Transverse colon (tissue), 4 donors: ENCODE measurements at regions not wholly inside any gene's neighbourhood (a gene's known extent, or its start where the extent isn't known, plus 50 kb on each side); places are given as distances from the start of the nearest gene placed in this dataset.

Experiments
- DNase-seq: peaks from one replicate; pipeline ENCODE4 v3.0.0-alpha.2; 2019
- H3K27ac ChIP-seq, 4 donors: fragments of 200-600 bp; sonication (generic); 2 replicates each; pipeline ENCODE4 v1.5.1; 2016 to 2018; ENCODE audit warnings: inconsistent platforms in 4 of 4
- H3K27me3 ChIP-seq: fragments of 200-600 bp; sonication (generic); 2 replicates; pipeline ENCODE4 v1.5.1; 2017; ENCODE audit warnings: inconsistent platforms
- H3K36me3 ChIP-seq, 4 donors: fragments of 200-600 bp; sonication (generic); 2 replicates each; pipeline ENCODE4 v1.5.1; 2017 to 2019; ENCODE audit warnings: inconsistent platforms in 4 of 4
- H3K4me1 ChIP-seq, 4 donors: fragments of 200-600 bp; sonication (generic); 2 replicates each; pipeline ENCODE4 v1.5.1; 2017 to 2020; ENCODE audit warnings: inconsistent platforms in 4 of 4
- H3K4me3 ChIP-seq, 4 donors: fragments of 200-600 bp; sonication (generic); 1 replicate in 1 of 4; 2 replicates in 3 of 4; pipeline versions ENCODE4 v1.5.1 to v1.6.1; 2017 to 2019; ENCODE audit warnings: inconsistent platforms in 4 of 4
- H3K9me3 ChIP-seq, 2 donors: fragments of 200-600 bp; sonication (generic); 2 replicates each; pipeline ENCODE4 v1.5.1; 2017 to 2019; ENCODE audit warnings: inconsistent platforms in 2 of 2
- CTCF ChIP-seq, 5 experiments: fragments of 200-600 bp in 3 of 5; fragments of 450-650 bp in 2 of 5; sonication (generic) in 3 of 5; IDR thresholded peaks; 1 replicate in 2 of 5; 2 replicates in 3 of 5; pipeline ENCODE4 v1.5.1; 2016 to 2017; ENCODE audit warnings: antibody characterized with exemption in 5 of 5, inconsistent platforms in 3 of 5, mild to moderate bottlenecking in 2 of 5, moderate library complexity in 1 of 5
- EP300 ChIP-seq: sonication (generic); formaldehyde crosslinking; IDR thresholded peaks from one replicate; pipeline ENCODE4 v1.6.1; 2017; ENCODE audit warnings: antibody characterized with exemption, low read depth
- POLR2A ChIP-seq: fragments of 450-650 bp; IDR thresholded peaks from one replicate; pipeline ENCODE4 v1.6.1; 2016; ENCODE audit warnings: antibody characterized with exemption, mild to moderate bottlenecking, moderate library complexity
- POLR2AphosphoS5 ChIP-seq, 3 donors: sonication (generic); formaldehyde crosslinking; IDR thresholded peaks; one replicate each; pipeline ENCODE4 v1.6.1; 2016; ENCODE audit warnings: antibody characterized with exemption in 3 of 3
- WGBS, 2 donors: methylation state at CpG; one replicate each; pipeline ENCODE4 v1.1.5; 2018; ENCODE audit warnings: low coverage in 1 of 2; 5-methylcytosine and 5-hydroxymethylcytosine counted together
- in situ Hi-C, 4 donors: fragments of 200-750 bp; cut with MboI; loops; one replicate each; pipeline versions ENCODE4 v1.15.0 to v1.15.1; 2017; ENCODE audit warnings: low sequenced_read_pairs in 3 of 4, low pct_ligation_motif_present in 1 of 4, low pct_unique_long_range_greater_than_20kb in 1 of 4
- intact Hi-C: fragments of 100-400 bp; cut with DNase I; formaldehyde crosslinking; loops from one replicate; pipeline ENCODE4 v1.15.1; 2023; ENCODE audit warnings: low total_unique reads

GRCh38 chr6:12586721-12587480 is 129.7 kb upstream of the PHACTR1 start:
- no peak for TF ChIP-seq POLR2A
- TF ChIP-seq EP300: no peak
- no peak for TF ChIP-seq CTCF (IDR thresholded peaks at IDR 0.05)
- no peak for TF ChIP-seq POLR2AphosphoS5 (IDR thresholded peaks at IDR 0.05)
- WGBS, 2 donors: 72 to 78% methylated on average over 6 to 9 of the region's 9 CpGs
- in situ Hi-C loops: loop anchor here in 1 of 4 donors (25.0 kb wide), 1 partner anchor 275 kb away; no protein-coding TSS in a partner anchor
- Histone ChIP-seq H3K27ac (no peak overlapping the region), H3K4me3 (no peak overlapping the region), H3K27me3 (no peaks in the 10 kb centered on the region), H3K4me1 (no peaks in the 10 kb centered on the region), H3K36me3 (no peaks in the 10 kb centered on the region), H3K9me3 (no peaks in the 10 kb centered on the region)
- DNase-seq: no peak
- intact Hi-C loops: no loop called here

GRCh38 chr6:12590901-12591300 is 125.7 kb upstream of the PHACTR1 start:
- Histone ChIP-seq H3K4me3 (no peak overlapping the region), H3K36me3 (no peaks in the 10 kb centered on the region), H3K9me3 (no peaks in the 10 kb centered on the region), H3K27me3 (no peaks in the 10 kb centered on the region), H3K27ac (no peak overlapping the region), H3K4me1 (no peaks in the 10 kb centered on the region)
- DNase-seq: no peak
- no peak for TF ChIP-seq POLR2A
- intact Hi-C loops (no loop called here), in situ Hi-C loops (loop anchor here in 1 of 4 donors (25.0 kb wide), 1 partner anchor 279 kb away; no protein-coding TSS in a partner anchor)
- WGBS, 2 donors: 92% methylated on average over 2 of the region's 2 CpGs

- H3K4me3 ChIP-seq: no peak overlapping the region
- in situ Hi-C loops (loop anchor here in 1 of 4 donors (25.0 kb wide), 1 partner anchor 280 kb away; no protein-coding TSS in a partner anchor), intact Hi-C loops (no loop called here)
- DNase-seq: no peak
- no peaks in the 10 kb centered on the region for H3K36me3 ChIP-seq
- no peak for TF ChIP-seq EP300
- TF ChIP-seq POLR2A: no peak
- no peak for TF ChIP-seq CTCF (IDR thresholded peaks at IDR 0.05)
- TF ChIP-seq POLR2AphosphoS5 (IDR thresholded peaks at IDR 0.05): no peak
- no peaks in the 10 kb centered on the region for H3K9me3 ChIP-seq
- no peak overlapping the region for H3K27ac ChIP-seq
- H3K4me1 ChIP-seq: no peaks in the 10 kb centered on the region
- 85 to 100% methylated on average over 2 to 4 of the region's 4 CpGs for WGBS, 2 donors
- no peaks in the 10 kb centered on the region for H3K27me3 ChIP-seq
These were observed 123.9 kb upstream of the PHACTR1 start for GRCh38 chr6:12592634-12593033.

- H3K27ac ChIP-seq: no peak overlapping the region
- WGBS, 2 donors: 85% methylated on average over 12 of the region's 12 CpGs; no CpG with 5 or more reads in 1 of the 2 donors
- in situ Hi-C loops: loop anchor here in 1 of 4 donors (25.0 kb wide), 1 partner anchor 282 kb away; no protein-coding TSS in a partner anchor
These were observed 122.6 kb upstream of the PHACTR1 start for GRCh38 chr6:12593771-12594529.

More at GRCh38 chr6:12593771-12594529, 122.6 kb upstream of the PHACTR1 start:
- no peaks in the 10 kb centered on the region for H3K4me1 ChIP-seq
- no peak overlapping the region for H3K4me3 ChIP-seq
- DNase-seq: no peak
- H3K9me3 ChIP-seq: no peaks in the 10 kb centered on the region
- intact Hi-C loops: no loop called here
- no peaks in the 10 kb centered on the region for H3K36me3 ChIP-seq
- H3K27me3 ChIP-seq: no peaks in the 10 kb centered on the region
- no peak for TF ChIP-seq EP300
- no peak for TF ChIP-seq POLR2A
- no peak for TF ChIP-seq CTCF (IDR thresholded peaks at IDR 0.05)
- TF ChIP-seq POLR2AphosphoS5 (IDR thresholded peaks at IDR 0.05): no peak
